ENCODE measurements at regions not wholly inside any gene's neighbourhood (a gene's known extent, or its start where the extent isn't known, plus 50 kb on each side); places are given as distances from the start of the nearest gene placed in this dataset.

DNA sequence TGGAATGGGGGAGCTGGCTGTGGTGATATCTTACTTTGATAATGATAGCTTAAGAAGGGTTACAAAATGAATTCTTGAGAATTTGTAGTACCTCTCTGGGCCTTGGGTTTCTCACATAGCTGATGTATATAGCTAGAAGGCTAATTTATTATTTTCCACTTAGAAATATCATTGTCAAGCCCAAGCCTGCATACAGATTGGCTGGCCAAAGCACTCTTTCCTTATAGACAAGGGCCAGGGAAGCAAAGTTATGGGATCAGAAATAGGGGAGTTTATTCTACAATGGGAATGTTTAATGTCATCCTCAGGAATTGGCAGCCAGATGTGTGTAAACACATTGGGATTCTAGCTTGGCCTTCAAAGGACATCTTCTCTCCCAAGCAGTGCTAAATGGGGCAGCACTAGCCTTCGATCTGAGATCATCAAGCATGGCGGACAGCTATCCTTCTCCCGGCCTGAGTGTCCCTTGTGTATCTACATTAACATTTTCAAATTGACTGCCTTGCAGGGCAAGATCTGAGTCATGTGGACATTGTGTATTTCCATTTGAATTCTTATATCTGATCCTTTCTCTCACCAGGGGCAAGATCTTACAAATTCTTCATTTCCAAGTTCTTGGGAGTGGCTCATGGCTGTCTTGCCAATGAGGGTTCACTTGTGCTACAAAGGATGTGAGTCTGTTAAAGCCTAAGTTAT lies 457.2 kb downstream of the ARHGEF28 start:
- H3K27ac ChIP-seq (ENCODE audit: low read length), result no peak overlapping the region
- H4K20me1 ChIP-seq (ENCODE audit: low read length), result no peaks in the 10 kb centered on the region
- POLR2A ChIA-PET (ENCODE audit: unreplicated experiment), result no interaction called here
- no peaks in the 10 kb centered on the region for H3F3A ChIP-seq (ENCODE audit: low read length, unreplicated experiment)
- ATAC-seq, result no peak
- intact Hi-C loops (cut with micrococcal nuclease), result no loop called here
- no peaks in the 10 kb centered on the region for H3K27me3 ChIP-seq (ENCODE audit: low read length)
- H3K9ac ChIP-seq (ENCODE audit: low read length), result no peak overlapping the region
- CTCF ChIA-PET, result no interaction called here
- H3K4me1 ChIP-seq (ENCODE audit: insufficient read depth, low read length), result no peaks in the 10 kb centered on the region
- H3K9me3 ChIP-seq (ENCODE audit: low read length), result no peaks in the 10 kb centered on the region
- no TSS peak for BruUV-seq (replicated peaks)
- H2AFZ ChIP-seq (ENCODE audit: low read length), result no peak overlapping the region
- no peaks in the 10 kb centered on the region for H3K9me2 ChIP-seq (replicated peaks; ENCODE audit: low read length)
- H3K36me3 ChIP-seq (ENCODE audit: low read depth, low read length), result no peaks in the 10 kb centered on the region
- H3K4me3 ChIP-seq (ENCODE audit: low read length), result no peak overlapping the region
- no peak for DNase-seq
- no peaks in the 10 kb centered on the region for H3K79me2 ChIP-seq (ENCODE audit: low read length)
- no peak overlapping the region for H3K4me2 ChIP-seq (ENCODE audit: low read length)
- TF ChIP-seq EZH2phosphoT487 (IDR thresholded peaks at IDR 0.05; ENCODE audit: borderline replicate concordance, low read length) (no peak), CTCF (conservative IDR thresholded peaks at IDR 0.05; ENCODE audit: low read depth, low read length) (no peak), EZH2 (IDR thresholded peaks at IDR 0.05; ENCODE audit: low read length, unreplicated experiment) (no peak)

- no peaks in the 10 kb centered on the region for H3K9me2 ChIP-seq (replicated peaks; ENCODE audit: low read length)
- ChIA-PET CTCF (no interaction called here), POLR2A (ENCODE audit: unreplicated experiment) (no interaction called here)
- no peaks in the 10 kb centered on the region for H3K4me1 ChIP-seq (ENCODE audit: insufficient read depth, low read length)
- intact Hi-C loops (cut with micrococcal nuclease), result no loop called here
- no TSS peak for BruUV-seq (replicated peaks)
- no peaks in the 10 kb centered on the region for H3K79me2 ChIP-seq (ENCODE audit: low read length)
- TF ChIP-seq EZH2 (IDR thresholded peaks at IDR 0.05; ENCODE audit: low read length, unreplicated experiment) (no peak), EZH2phosphoT487 (IDR thresholded peaks at IDR 0.05; ENCODE audit: borderline replicate concordance, low read length) (no peak), CTCF (conservative IDR thresholded peaks at IDR 0.05; ENCODE audit: low read depth, low read length) (no peak)
- H3K9me3 ChIP-seq (ENCODE audit: low read length), result no peaks in the 10 kb centered on the region
- no peaks in the 10 kb centered on the region for H3K27me3 ChIP-seq (ENCODE audit: low read length)
- H3K9ac ChIP-seq (ENCODE audit: low read length), result no peak overlapping the region
- DNase-seq (no peak), ATAC-seq (no peak)
- H3K27ac ChIP-seq (ENCODE audit: low read length), result no peak overlapping the region
- H2AFZ ChIP-seq (ENCODE audit: low read length), result no peak overlapping the region
- no peaks in the 10 kb centered on the region for H3F3A ChIP-seq (ENCODE audit: low read length, unreplicated experiment)
- H3K4me3 ChIP-seq (ENCODE audit: low read length), result no peak overlapping the region
- H4K20me1 ChIP-seq (ENCODE audit: low read length), result no peaks in the 10 kb centered on the region
- H3K4me2 ChIP-seq (ENCODE audit: low read length), result no peak overlapping the region
- no peaks in the 10 kb centered on the region for H3K36me3 ChIP-seq (ENCODE audit: low read depth, low read length)
Observed at GRCh38 chr5:74082512-74083055, 456.6 kb downstream of the ARHGEF28 start.

DNA sequence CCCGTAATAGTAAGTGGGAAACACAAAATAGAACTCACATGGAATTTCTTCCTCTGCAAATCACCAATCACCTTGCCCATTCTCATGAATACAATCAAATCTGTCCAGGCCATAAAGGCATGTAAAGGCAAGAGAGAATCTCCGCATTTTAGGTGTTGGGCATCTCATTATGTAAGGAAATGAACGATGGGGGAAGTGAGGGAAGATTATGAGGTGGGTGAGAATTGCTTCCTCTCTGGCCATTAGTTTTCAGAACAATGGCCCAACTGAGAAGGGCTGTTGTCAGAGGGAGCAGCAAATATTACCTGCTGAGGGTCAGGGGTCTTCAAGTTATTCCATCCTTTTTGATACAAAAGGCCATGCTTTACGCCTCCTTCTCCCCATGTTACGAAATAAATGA lies 455.1 kb downstream of the ARHGEF28 start:
- no peaks in the 10 kb centered on the region for H3F3A ChIP-seq (ENCODE audit: low read length, unreplicated experiment)
- no peaks in the 10 kb centered on the region for H3K36me3 ChIP-seq (ENCODE audit: low read depth, low read length)
- no peaks in the 10 kb centered on the region for H3K9me3 ChIP-seq (ENCODE audit: low read length)
- CTCF ChIA-PET, result no interaction called here
- DNase-seq, result no peak
- BruUV-seq (replicated peaks), result no TSS peak
- no peak overlapping the region for H2AFZ ChIP-seq (ENCODE audit: low read length)
- no peaks in the 10 kb centered on the region for H3K79me2 ChIP-seq (ENCODE audit: low read length)
- H3K9ac ChIP-seq (ENCODE audit: low read length), result no peak overlapping the region
- no peak overlapping the region for H3K27ac ChIP-seq (ENCODE audit: low read length)
- no peaks in the 10 kb centered on the region for H3K27me3 ChIP-seq (ENCODE audit: low read length)
- ATAC-seq, result no peak
- H3K4me2 ChIP-seq (ENCODE audit: low read length), result no peak overlapping the region
- TF ChIP-seq EZH2 (IDR thresholded peaks at IDR 0.05; ENCODE audit: low read length, unreplicated experiment), result no peak
- no peak for TF ChIP-seq EZH2phosphoT487 (IDR thresholded peaks at IDR 0.05; ENCODE audit: borderline replicate concordance, low read length)
- no peak for TF ChIP-seq CTCF (conservative IDR thresholded peaks at IDR 0.05; ENCODE audit: low read depth, low read length)
- no peaks in the 10 kb centered on the region for H3K9me2 ChIP-seq (replicated peaks; ENCODE audit: low read length)
- no peak overlapping the region for H3K4me3 ChIP-seq (ENCODE audit: low read length)
- peaks cover 8% of the 10 kb centered on the region for H3K4me1 ChIP-seq (ENCODE audit: insufficient read depth, low read length)
- no peaks in the 10 kb centered on the region for H4K20me1 ChIP-seq (ENCODE audit: low read length)
- POLR2A ChIA-PET (ENCODE audit: unreplicated experiment), result no interaction called here
- intact Hi-C loops (cut with micrococcal nuclease), result no loop called here
